Activated gamma-delta T cell (primary cell): ENCODE measurements at regions not wholly inside any gene's neighbourhood (a gene's known extent, or its start where the extent isn't known, plus 50 kb on each side); places are given as distances from the start of the nearest gene placed in this dataset.

Experiments
- DNase-seq: peaks from one replicate; lab custom pipeline; 2025; lab: John Stamatoyannopoulos, UW

GRCh38 chr3:118550122-118550521 lies 484.5 kb downstream of the IGSF11 start:
- no peak for DNase-seq

- DNase-seq, result no peak
Observed at GRCh38 chr3:118550556-118550955, 484.1 kb downstream of the IGSF11 start.

GRCh38 chr3:118554148-118554838 lies 480.4 kb downstream of the IGSF11 start:
- no peak for DNase-seq

GRCh38 chr3:118556983-118557382 lies 477.7 kb downstream of the IGSF11 start:
- DNase-seq, result no peak

- DNase-seq, result no peak
Observed at GRCh38 chr3:118557513-118557912, 477.1 kb downstream of the IGSF11 start.

GRCh38 chr3:118559286-118559685 lies 475.4 kb downstream of the IGSF11 start:
- no peak for DNase-seq

GRCh38 chr3:118564800-118565199 lies 469.8 kb downstream of the IGSF11 start:
- no peak for DNase-seq

- no peak for DNase-seq
Observed at GRCh38 chr3:118573912-118574311, 460.7 kb downstream of the IGSF11 start.

- no peak for DNase-seq
Observed at GRCh38 chr3:118577055-118577777, 457.4 kb downstream of the IGSF11 start.

GRCh38 chr3:118578559-118578958 lies 456.1 kb downstream of the IGSF11 start:
- DNase-seq, result no peak

GRCh38 chr3:118587037-118587741 lies 447.5 kb downstream of the IGSF11 start:
- no peak for DNase-seq

- DNase-seq, result no peak
Observed at GRCh38 chr3:118587847-118588246, 446.8 kb downstream of the IGSF11 start.

- no peak for DNase-seq
Observed at GRCh38 chr3:118593277-118593670, 441.4 kb downstream of the IGSF11 start.

- DNase-seq, result no peak
Observed at GRCh38 chr3:118597184-118597583, 437.5 kb downstream of the IGSF11 start.

GRCh38 chr3:118607915-118608820 lies 426.5 kb downstream of the IGSF11 start:
- DNase-seq, result no peak

GRCh38 chr3:118618247-118619040 lies 416.2 kb downstream of the IGSF11 start:
- no peak for DNase-seq

- DNase-seq, result no peak
Observed at GRCh38 chr3:118626453-118626852, 408.2 kb downstream of the IGSF11 start.

- DNase-seq, result no peak
Observed at GRCh38 chr3:118628704-118629341, 405.8 kb downstream of the IGSF11 start.

- DNase-seq, result no peak
Observed at GRCh38 chr3:118629821-118630220, 404.8 kb downstream of the IGSF11 start.

GRCh38 chr3:118635711-118636110 lies 398.9 kb downstream of the IGSF11 start:
- DNase-seq, result no peak

- no peak for DNase-seq
Observed at GRCh38 chr3:118636841-118637240, 397.8 kb downstream of the IGSF11 start.
